Lower leg skin (tissue), 4 donors: ENCODE measurements at regions not wholly inside any gene's neighbourhood (a gene's known extent, or its start where the extent isn't known, plus 50 kb on each side); places are given as distances from the start of the nearest gene placed in this dataset.
A peak's percentile ranks its signal among the peaks of the same experiment; 100 is the strongest.
"Not testable (repeated sequence)": the region's sequence is repeated elsewhere in the genome, so short reads cannot be mapped to it uniquely, and the experiment has no call there.

Experiments used
- DNase-seq, 2 donors: peaks; one replicate each; pipeline ENCODE4 v3.0.0-alpha.2; 2019; ENCODE audit warnings: low spot score in 2 of 2
- H3K4me3 ChIP-seq: fragments of 200-600 bp; sonication (generic); 2 replicates; pipeline ENCODE4 v1.5.1; 2017; ENCODE audit warnings: mild to moderate bottlenecking, low read depth; ENCODE audit not compliant: poor library complexity, severe bottlenecking
- CTCF ChIP-seq, 3 donors: fragments of 450-650 bp; IDR thresholded peaks; one replicate each; pipeline ENCODE4 v1.5.1; 2016; ENCODE audit warnings: antibody characterized with exemption in 3 of 3, mild to moderate bottlenecking in 3 of 3, moderate library complexity in 2 of 3
- POLR2A ChIP-seq, 2 donors: fragments of 450-650 bp; IDR thresholded peaks; one replicate each; pipeline ENCODE4 v1.6.1; 2016 to 2017; ENCODE audit warnings: antibody characterized with exemption in 2 of 2, mild to moderate bottlenecking in 1 of 2, moderate library complexity in 1 of 2
- WGBS, 2 donors: methylation state at CpG; one replicate each; pipeline ENCODE4 v1.1.5; 2018; 5-methylcytosine and 5-hydroxymethylcytosine counted together
- intact Hi-C: fragments of 100-400 bp; cut with DNase I; formaldehyde crosslinking; loops from one replicate; pipeline ENCODE4 v1.15.0; 2023; ENCODE audit warnings: low total_unique reads

- 66 to 95% methylated on average over 3 of the region's 3 CpGs for WGBS, 2 donors
- no peak for DNase-seq
- intact Hi-C loops: no loop called here
- no peak overlapping the region for H3K4me3 ChIP-seq
- TF ChIP-seq CTCF (IDR thresholded peaks at IDR 0.05) (no peak), POLR2A (IDR thresholded peaks at IDR 0.05) (no peak)
These were observed 240.8 kb downstream of the TFAP2A start for GRCh38 chr6:10174056-10174455.

GRCh38 chr6:10171706-10172105 is 243.2 kb downstream of the TFAP2A start:
- H3K4me3 ChIP-seq, intact Hi-C loops, DNase-seq: not testable (repeated sequence)
- WGBS, 2 donors: 93 to 94% methylated on average over 13 to 21 of the region's 29 CpGs

GRCh38 chr6:10170816-10171215 is 244.1 kb downstream of the TFAP2A start:
- WGBS, 2 donors: 75 to 87% methylated on average over 5 of the region's 5 CpGs
- DNase-seq: no peak
- no peak for TF ChIP-seq POLR2A (IDR thresholded peaks at IDR 0.05)
- no peak for TF ChIP-seq CTCF (IDR thresholded peaks at IDR 0.05)
- no peak overlapping the region for H3K4me3 ChIP-seq
- intact Hi-C loops: no loop called here

GRCh38 chr6:10166031-10166430 is 248.8 kb downstream of the TFAP2A start:
- no peak overlapping the region for H3K4me3 ChIP-seq
- WGBS, 2 donors: 83 to 84% methylated on average over 5 of the region's 5 CpGs
- no peak for TF ChIP-seq POLR2A (IDR thresholded peaks at IDR 0.05)
- TF ChIP-seq CTCF (IDR thresholded peaks at IDR 0.05): no peak
- DNase-seq: no peak
- intact Hi-C loops: no loop called here

- 45 to 49% methylated on average over 14 of the region's 14 CpGs for WGBS, 2 donors
- TF ChIP-seq CTCF (IDR thresholded peaks at IDR 0.05) (no peak), POLR2A (IDR thresholded peaks at IDR 0.05) (no peak)
- peak; percentile 75 to 85 for DNase-seq
- H3K4me3 ChIP-seq: no peak overlapping the region
- intact Hi-C loops: no loop called here
These were observed 251.5 kb downstream of the TFAP2A start for GRCh38 chr6:10163203-10163962.

- intact Hi-C loops: no loop called here
- TF ChIP-seq POLR2A (IDR thresholded peaks at IDR 0.05): no peak
- no peak for TF ChIP-seq CTCF (IDR thresholded peaks at IDR 0.05)
- no peak overlapping the region for H3K4me3 ChIP-seq
- WGBS, 2 donors: 92 to 95% methylated on average over 4 of the region's 4 CpGs
- DNase-seq: no peak
These were observed 258.0 kb downstream of the TFAP2A start for GRCh38 chr6:10156875-10157274.
